HEK293T (cell line): ENCODE measurements at regions not wholly inside any gene's neighbourhood (a gene's known extent, or its start where the extent isn't known, plus 50 kb on each side); places are given as distances from the start of the nearest gene placed in this dataset.

Experiments
- CTBP1 ChIP-seq: fragments of 450-650 bp; IDR thresholded peaks from 2 replicates; pipeline ENCODE4 v1.6.1; 2016; ENCODE audit warnings: borderline replicate concordance
- ELF4 ChIP-seq: fragments of 450-650 bp; IDR thresholded peaks from 2 replicates; pipeline ENCODE4 v1.6.1; 2017; ENCODE audit warnings: antibody characterized with exemption
- FOXA1 ChIP-seq: fragments of 450-650 bp; IDR thresholded peaks from 2 replicates; pipeline ENCODE4 v1.6.1; 2016; ENCODE audit warnings: mild to moderate bottlenecking
- FOXK2 ChIP-seq: fragments of 450-650 bp; IDR thresholded peaks from 2 replicates; pipeline ENCODE4 v1.6.1; 2016; ENCODE audit warnings: mild to moderate bottlenecking
- FOXM1 ChIP-seq: fragments of 450-650 bp; IDR thresholded peaks from 2 replicates; pipeline ENCODE4 v1.6.1; 2017; ENCODE audit warnings: mild to moderate bottlenecking, borderline replicate concordance
- SP1 ChIP-seq: fragments of 450-650 bp; IDR thresholded peaks from 2 replicates; pipeline ENCODE4 v1.6.1; 2017
- SUZ12 ChIP-seq: fragments of 450-650 bp; IDR thresholded peaks from 2 replicates; pipeline ENCODE4 v1.6.1; 2016; ENCODE audit warnings: mild to moderate bottlenecking

DNA sequence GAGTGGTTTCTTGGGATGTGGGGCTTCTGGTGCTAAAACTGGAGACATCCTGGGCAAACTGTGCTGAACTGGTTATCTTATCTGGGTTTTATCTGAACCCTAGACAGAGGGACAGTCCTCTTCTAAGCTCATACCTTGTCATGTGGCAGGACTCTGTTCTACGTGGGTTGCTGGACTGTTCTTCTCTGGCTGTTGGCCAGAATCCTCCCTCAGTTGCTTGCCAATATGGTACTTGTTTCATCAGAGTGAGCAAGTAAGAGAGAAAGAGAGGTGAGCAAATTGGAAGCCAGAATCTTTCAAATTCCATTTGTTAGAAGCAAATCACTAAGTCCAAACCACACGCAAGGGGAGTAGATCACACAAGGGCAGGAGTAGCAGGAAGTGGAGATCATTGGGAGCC lies 291.5 kb upstream of the TBL1XR1 start:
- TF ChIP-seq FOXK2 (no peak), ELF4 (no peak), CTBP1 (no peak), FOXA1 (no peak), SUZ12 (no peak), FOXM1 (no peak), SP1 (no peak)
